22Rv1 (cell line): ENCODE measurements at regions not wholly inside any gene's neighbourhood (a gene's known extent, or its start where the extent isn't known, plus 50 kb on each side); places are given as distances from the start of the nearest gene placed in this dataset.

ENCODE experiments used
- CTCF ChIP-seq: fragments of 450-650 bp; IDR thresholded peaks from 2 replicates; pipeline ENCODE4 v1.5.1; 2017; ENCODE audit warnings: mild to moderate bottlenecking
- ZFX ChIP-seq: fragments of 450-650 bp; IDR thresholded peaks from 2 replicates; pipeline ENCODE4 v1.6.1; 2017; ENCODE audit warnings: antibody characterized with exemption, borderline replicate concordance

DNA sequence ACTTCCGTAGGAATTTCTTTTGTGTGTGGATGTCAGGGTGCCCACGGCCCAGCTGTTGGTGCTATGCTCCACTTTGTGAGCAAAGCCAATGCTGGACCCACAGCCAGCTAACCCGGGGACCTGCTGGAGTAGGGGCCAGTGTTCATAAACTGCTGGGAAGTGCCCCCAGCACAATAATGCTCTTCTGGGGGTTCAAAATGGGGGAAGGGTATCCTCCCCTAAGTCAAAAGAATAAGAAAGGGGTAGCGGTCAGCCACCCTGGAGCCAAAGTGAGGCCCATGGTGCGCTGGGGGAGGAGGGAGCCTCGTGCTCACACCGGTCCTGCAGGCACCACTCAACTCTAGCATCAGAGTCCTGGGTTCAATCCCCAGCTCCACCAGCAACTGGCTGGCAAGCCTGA is 115.8 kb upstream of the NPAS2 start:
- TF ChIP-seq CTCF (no peak), ZFX (no peak)
